HG03060 (cell line): ENCODE measurements at regions not wholly inside any gene's neighbourhood (a gene's known extent, or its start where the extent isn't known, plus 50 kb on each side); places are given as distances from the start of the nearest gene placed in this dataset.

Experiments
- ATAC-seq: cut with Tn5 transposase; IDR thresholded peaks from one replicate; pipeline ENCODE4 v1.9.1; 2021; ENCODE audit warnings: low read depth, moderate number of reproducible peaks; ENCODE audit not compliant: unreplicated experiment

DNA sequence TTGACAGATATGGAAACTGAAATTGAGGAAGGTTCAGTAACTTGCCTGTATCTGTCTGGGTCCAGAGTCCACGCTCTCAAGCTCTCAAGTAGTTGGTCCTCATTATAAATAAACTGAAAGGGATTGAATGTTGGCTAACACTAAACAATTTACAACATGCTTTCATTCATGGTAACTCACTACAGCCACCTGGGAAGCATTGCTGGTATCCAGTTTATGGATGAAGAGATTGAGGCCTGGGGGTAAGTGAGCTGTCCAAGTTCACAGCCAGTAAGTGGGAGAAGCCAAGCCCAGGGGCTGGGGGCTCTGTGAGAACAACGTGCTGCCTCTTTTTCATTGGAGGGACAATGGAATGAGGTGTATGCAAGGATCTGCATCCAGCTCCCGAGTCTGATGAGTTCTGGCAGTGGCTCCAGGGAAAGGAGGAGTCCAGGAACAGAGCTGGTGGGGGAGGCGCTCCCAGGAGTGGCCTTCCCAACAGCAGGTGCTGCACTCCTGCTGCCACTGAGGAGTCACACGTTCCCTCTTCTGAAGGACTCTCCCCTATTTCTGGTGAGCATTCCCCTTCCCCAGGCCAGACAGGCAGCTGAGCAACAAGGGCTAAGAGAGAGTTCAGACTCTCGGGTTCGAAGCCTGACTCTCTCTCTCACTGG, 175.8 kb downstream of the CSNK2A3 start:
- ATAC-seq: no peak

- ATAC-seq: no peak
Observed at GRCh38 chr11:11173316-11174025, 179.6 kb downstream of the CSNK2A3 start.

- peak; percentile 96 for ATAC-seq
Observed at GRCh38 chr11:11171854-11172253, 181.2 kb downstream of the CSNK2A3 start.

GRCh38 chr11:11171285-11171684, 181.8 kb downstream of the CSNK2A3 start:
- no peak for ATAC-seq

- no peak for ATAC-seq
Observed at GRCh38 chr11:11170352-11171084, 182.5 kb downstream of the CSNK2A3 start.

DNA sequence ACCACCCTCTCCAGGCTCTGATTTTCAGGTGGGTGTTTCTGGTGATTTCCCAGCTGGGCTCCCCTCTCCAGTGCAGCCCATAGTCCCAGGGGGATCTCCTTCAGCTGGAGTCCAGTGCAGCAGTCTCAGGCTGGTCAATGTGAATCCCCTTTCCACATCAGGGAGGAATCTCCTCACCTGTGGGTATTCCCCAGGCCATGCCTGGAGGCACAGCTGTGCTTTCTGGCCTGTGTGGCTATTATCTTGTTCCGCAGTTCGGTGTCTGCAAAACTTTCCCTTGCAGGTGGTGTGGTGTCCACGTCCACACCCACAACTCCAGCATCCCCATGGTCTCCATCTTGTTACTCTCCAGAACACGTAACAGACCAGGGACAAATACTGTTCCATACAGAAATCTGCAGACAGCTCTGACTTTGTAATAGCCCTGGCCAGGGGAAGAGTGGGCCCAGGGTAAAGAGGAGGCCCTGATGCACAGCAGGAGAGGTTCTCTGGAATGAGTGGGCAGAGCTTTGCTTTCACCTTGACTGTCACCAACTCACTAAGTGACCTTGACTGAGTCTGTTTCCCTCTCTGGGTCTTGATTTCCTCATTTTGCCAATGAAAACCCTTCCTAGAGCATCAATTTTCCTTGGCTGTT, 183.2 kb downstream of the CSNK2A3 start:
- no peak for ATAC-seq

DNA sequence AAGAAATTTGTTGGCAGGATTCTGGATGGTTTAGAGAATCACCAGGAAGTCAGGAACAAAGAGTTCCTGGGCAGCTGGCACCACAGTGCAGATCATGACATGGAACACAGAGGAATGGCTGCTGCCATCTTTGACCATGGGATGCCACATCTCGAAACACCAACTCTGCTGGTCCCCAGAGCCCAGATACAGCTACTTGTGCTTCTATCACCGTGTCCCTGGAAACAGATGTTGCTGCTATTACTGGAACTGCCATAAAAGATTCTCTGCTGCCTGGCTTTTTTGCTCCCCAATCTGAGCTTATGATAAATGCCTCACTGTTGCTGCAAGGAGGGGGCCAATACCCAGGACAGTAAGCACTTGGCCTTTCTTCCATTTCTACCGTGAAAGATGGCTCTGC, 185.2 kb downstream of the CSNK2A3 start:
- no peak for ATAC-seq

DNA sequence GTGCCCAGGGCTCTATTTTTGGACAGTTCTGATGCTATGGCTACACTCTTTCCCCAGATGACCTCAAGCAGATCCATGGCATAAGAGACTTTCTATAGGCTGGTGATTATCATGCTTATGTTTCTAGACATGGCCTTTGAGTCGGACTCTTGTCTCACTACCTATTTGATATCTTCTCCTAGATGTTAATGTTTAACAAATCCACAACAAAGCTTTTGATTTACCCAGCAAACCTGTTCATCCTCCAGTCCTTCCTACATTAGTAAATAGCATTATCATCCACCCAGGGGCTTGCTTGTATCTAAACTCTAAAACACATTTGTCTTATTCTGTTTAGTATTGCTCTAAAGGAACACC, 188.7 kb downstream of the CSNK2A3 start:
- no peak for ATAC-seq

DNA sequence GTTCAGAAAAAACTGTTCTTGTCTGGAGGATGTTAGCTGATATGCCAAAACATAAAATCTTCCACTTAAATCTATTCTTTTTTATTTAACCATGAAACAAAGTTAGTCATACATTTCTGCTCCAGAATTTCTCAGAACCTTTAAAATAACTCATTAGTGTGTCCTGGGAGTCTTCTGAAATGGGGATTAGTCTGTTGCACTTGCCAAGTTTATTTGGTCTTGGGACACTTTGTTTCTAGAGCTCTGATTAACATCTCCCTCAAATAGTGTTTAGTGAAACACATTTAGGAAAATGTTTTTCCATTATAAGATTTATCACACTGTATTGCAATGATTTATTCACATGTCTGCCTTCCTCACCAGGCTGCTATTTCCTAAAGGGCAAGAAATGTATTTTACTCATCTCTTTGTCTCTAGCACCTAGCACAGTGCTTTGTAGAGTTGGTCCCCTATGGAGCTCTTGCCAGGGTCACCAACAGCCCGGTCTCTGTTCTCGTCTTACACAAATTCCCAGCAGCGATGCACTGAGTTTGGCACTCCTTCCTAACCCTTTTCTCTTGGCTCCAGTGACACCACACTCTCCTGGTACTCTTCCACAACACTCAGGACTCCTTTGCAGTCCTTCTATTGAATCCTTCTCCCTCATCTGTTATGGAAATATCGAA, 189.2 kb downstream of the CSNK2A3 start:
- no peak for ATAC-seq

DNA sequence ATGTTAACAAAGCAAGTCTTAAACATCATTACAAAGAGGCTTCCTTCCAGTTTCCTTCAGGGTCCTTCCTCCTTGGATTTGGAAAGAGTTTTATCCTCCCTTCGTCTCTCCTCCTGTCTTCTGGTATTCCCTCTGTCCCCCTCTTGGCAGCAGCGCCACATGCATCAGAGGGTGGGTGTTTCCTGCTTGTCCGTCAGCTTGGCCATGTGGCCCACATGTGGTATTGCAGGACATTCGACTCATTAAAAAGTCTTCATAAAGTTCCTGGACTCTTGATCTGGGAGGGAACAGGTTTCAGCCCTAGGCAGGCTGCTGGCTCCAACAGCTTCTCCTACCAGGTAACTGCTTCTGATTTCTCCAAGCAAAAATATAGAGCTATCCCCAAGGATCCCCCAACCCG, 189.8 kb downstream of the CSNK2A3 start:
- ATAC-seq: no peak

GRCh38 chr11:11157185-11157584, 195.9 kb downstream of the CSNK2A3 start:
- no peak for ATAC-seq

- ATAC-seq: no peak
Observed at GRCh38 chr11:11155962-11156815, 196.9 kb downstream of the CSNK2A3 start.

DNA sequence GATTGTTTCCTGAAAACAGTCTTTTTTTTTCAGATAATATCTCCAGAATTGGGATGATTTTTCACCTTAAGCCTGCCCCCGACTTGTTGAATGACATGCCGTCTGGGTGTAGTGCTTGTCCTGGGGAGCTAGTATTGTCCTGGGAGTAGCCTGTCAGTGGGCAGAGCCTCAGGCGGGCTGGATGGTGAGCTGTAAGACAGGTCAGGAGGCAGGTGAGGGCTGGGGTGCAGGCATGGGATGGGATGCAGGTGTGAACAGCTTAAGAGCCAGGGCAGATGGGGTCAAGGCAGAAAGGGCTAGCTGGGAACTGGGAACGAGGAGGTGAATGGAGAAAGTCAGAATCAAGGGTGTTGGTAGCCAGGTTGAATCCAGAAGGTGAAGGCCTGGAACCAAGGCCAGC, 200.2 kb downstream of the CSNK2A3 start:
- ATAC-seq: no peak

DNA sequence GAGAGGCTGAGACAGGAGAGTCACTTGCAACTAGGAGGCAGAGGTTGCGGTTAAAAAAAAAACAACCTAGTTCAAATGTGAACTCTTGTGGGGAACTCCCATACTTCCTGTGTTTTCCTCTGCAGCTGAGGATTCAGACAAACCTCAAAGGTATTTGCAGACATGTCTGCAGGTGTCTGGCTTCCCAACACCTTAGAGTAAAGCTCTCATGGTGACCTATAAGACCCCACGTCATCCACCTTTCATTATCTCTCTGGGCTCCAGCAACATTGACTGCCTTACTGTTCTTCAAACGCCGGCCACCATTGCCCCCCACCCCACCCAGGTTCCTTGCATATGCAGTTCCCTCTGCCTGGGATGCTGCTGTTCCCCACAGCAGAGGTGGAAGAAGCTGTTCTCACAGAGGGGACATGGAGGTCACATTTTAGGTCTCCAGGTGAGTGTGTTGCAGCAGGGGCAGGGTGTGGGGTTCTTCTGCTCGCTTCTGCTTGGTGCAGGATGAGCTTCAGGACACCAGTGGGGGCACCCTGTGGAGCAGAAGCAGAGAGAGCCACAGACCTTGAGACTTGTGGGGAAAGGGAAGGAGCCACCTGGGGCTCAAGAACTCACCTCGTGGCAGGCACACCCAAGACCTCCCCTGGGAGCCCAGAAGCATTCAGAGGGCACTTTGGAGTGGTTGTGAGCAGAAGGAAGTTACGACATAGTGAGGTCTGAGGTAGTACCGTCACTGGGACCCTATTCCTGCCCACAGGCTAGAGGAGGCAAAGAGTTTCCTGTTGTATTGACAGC, 203.2 kb downstream of the CSNK2A3 start:
- ATAC-seq: no peak

DNA sequence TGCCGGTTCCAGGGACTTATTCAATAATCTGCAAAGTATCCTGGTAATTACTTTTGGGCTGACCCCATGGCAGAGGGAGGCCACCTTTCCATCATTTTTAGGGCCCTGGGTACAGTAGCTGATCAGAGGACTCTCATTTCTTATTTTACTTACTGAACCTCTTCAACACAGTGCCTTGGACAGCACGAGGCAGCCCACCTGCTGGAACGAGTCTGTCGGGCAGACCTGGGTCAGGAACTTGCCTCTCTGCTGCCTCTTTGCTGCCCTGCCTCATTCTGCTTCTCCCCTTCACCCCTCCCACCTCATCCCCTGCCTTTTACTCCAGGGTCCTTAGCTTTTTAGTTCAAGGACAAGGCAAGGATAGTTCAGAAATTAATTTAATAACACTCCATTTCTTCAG, 204.5 kb downstream of the CSNK2A3 start:
- no peak for ATAC-seq

DNA sequence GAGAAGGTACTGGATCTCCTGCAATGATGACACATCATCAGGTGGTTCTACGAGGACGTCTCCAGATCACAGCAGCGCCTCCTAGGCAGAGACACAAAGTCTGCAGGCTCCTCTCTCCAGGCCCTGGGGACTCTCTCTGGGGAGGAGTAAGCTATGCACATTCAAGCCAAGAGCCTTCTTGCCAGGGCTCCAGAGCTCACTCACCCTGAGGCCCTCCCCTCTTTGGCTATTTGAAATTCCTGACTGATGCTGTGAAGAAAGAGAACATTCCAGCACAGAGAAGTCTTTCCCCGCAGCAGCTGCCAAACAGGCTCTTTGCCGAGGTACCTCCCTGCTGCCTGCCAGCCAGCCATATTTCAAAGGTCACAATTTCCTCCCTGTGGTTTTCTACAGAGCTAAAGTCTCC, 204.9 kb downstream of the CSNK2A3 start:
- ATAC-seq: no peak

DNA sequence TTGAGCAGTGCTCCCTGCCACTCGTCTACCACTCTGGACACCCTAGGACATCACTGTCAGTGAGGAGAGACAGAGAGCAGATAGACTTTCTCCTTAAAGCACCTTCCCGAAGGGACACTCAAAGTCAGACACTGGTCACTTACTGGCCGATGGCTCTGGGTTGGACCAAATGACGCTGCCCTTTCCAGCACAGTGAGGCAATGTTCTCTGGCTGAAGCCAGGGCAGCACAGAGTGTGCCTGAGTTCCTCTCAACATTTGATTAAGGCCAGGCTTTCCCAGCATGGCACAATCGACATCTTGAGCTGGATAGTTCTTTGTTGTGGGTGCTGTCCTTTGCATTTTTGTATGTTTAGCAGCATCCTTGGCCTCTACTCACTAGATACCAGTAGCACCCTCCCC, 206.2 kb downstream of the CSNK2A3 start:
- ATAC-seq: no peak

DNA sequence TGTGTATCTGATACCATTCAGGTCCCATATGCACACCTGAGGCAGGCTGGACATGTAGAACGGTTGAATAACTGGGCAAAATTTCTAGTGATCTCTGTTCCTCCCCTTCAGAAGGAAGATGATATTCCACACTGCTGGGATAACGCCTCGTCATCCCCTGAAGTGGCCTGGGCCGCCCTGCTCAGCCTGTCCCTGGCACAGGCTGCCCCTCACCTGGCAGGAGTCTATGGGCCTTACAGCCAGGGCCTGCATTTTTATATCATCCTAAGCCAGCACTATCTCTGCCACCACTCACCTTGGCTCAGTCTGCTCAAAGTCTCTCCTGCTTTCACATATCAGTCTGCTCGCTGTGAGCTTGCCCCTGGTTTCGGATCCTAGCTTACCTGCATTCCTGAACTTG, 209.2 kb downstream of the CSNK2A3 start:
- no peak for ATAC-seq

- ATAC-seq: no peak
Observed at GRCh38 chr11:11142430-11142829, 210.6 kb downstream of the CSNK2A3 start.
